Ureter (tissue), 1 donor: ENCODE measurements at regions not wholly inside any gene's neighbourhood (a gene's known extent, or its start where the extent isn't known, plus 50 kb on each side); places are given as distances from the start of the nearest gene placed in this dataset.
A peak's percentile ranks its signal among the peaks of the same experiment; 100 is the strongest.
"Not testable (repeated sequence)": the region's sequence is repeated elsewhere in the genome, so short reads cannot be mapped to it uniquely, and the experiment has no call there.

ENCODE experiments used
- DNase-seq: peaks from one replicate; pipeline ENCODE4 v3.0.0-alpha.2; 2020; ENCODE audit warnings: low spot score
- donor health status: DM: yes; HTN: yes; CAD: no.

DNA sequence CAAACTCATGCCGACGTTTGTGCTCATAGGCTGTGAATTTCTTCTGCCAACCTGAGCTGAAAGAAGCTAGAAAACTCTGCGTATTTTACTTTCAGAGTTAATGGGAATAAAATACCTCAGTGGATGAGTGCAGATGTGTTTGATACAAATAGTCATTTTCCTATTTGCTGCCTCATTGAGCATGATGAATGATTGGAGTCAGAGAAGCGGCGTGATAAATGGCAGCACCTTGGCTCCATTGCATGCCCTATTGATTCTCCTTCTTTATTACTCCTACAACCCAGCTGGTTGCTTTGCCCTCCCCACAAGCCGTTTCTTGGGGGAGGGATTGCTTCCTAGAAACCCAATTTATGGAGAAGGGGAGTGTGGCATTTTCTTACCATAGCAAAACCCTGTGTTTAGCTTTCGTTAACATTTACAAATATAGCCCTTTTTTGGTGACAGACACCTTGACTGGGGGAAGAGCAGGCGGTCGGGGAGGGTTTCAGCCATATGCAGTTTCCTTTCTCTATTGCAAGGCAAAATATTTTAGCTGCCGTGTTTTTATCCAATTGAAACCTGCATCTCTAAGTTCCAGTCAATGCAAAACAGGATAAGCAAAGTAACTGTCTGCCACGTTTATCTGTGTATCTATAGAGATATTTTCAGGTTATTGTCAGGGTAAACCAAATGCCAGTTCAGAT, 93.1 kb upstream of the TBCA start:
- no peak for DNase-seq

DNA sequence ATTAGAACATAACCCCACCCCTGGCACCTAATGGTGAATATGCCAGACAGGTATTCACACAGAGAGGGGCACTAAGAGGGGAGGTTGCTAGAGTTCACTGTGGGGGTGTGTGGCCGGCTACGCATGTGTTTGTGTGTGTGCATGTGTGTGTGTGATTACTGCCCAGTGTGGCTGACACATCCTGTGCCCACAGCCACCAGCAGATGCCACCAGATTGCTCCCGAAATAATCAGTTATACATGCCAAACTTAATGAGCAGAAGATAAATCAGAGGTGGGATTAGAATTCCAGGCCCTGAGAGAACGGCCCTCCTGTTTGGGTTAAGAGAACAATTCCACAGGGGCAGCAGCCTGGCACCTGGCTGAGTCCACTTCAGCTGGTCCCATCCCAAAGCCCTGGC, 91.8 kb upstream of the TBCA start:
- no peak for DNase-seq

DNA sequence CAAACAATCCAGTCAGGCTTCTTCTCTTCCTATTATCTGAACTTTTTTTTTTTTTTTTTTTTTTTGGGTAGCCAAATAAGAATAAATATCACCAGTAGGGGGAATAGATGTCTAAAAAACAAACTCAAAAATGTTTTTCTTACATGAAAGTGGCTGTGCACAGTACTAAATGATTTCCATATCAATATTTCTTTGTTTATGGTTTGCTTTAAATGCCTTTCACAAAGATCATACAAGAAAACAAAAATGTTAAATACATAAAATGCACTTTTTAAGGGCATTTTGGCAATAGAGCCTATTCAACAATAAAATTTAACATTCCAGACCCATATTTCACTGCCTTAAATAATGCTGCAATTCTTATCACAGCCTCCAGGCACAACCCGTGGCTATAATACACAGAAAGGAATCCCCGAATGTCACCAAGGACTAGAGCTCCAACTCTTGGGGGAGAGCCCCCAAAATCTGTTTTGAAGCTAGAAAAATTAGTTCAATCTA, 91.1 kb upstream of the TBCA start:
- DNase-seq: no peak

DNA sequence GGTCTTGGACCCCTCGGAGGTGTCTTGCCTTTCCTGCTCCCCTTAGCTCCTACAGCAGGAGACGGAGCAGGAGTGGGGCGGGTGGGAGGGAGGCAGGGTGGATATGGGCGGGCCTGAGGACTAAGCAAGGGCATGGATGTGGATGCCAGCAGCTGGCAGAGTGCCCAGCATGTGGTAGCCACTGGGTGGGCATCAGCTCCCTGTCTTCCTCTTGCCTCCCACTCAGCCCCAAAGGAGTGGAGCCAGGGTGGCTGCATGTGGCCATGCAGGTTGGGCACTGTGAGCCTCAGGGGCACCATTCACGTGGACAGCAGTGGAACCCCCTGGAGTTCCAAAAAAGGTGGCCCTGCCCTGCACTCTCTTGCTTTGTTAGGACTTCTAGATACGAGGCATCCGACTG, 90.1 kb upstream of the TBCA start:
- DNase-seq: no peak

DNA sequence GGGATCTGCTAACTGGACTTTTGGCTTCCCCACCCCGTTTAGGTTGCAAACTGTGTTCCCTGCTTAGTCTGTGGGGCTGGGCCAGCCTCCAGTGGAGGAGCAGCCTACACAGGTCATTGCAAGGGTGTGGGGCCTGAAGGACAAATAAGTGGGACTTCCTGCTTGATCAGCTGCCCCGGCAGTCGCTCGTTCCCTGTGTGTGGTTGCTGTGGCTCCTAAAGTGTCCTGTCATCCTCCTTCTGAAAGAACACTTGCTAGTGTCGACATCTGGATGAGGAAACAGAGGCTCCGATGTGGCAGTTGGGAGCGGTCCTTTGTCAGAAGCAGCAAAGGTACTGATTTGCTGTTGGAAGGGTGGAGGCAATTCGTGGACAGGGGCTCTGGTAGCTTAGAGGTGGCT, 88.9 kb upstream of the TBCA start:
- DNase-seq: no peak

DNA sequence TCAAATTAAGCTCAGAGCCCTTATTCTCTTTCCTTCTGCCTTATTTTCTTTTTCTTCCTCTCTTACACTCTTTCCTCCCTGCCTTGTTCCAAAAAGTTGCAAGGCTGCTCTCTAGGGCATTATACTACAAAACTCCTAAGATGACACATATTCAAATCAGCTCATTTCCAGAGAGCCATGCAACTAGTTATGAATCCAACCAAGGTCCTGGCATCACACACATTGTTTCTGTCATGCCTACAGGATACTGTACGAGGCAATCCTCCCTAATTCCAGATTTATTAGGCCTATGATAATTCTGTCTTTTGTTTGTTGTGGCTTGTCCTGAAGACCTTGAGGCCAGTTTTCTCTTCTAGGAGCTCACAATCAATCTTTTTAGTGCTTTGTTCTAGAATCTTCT, 87.0 kb upstream of the TBCA start:
- no peak for DNase-seq

DNA sequence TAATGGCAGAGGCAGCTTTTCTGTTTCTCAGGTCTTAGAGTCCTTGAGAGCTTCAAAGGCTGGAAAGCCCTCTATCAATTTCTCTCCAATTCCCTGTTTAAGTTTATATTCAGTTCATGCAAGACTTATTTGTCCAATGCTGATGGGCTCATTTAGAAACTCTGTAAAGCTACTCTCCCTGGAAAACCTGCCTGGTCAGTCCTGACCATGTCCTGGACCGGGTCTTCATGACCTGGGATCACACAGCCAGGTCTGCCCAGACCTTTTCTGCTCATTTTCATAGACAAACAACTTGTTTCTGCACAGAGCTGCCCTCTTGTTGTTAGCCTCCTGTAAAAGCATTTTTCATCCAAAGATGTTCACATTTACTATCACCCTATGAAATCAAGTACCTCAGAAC, 85.4 kb upstream of the TBCA start:
- DNase-seq: no peak

DNA sequence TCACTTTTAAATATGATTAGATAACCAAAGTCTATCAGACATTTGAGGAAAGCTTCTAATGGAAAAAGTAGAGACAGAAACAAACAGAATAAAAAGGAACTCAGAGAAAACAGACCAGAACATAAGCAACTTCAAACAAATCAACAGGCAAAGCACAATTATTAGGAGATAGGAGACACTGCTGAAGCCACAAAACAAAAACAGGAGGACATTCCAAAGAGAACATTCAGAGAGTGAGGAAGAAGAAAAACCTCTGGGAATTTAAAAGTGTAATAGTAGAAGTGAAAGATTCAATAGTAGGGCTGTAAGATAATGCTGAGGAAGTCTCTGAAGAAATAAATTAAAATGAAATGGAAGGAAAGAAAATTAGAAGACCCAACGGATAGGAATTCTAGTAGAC, 83.2 kb upstream of the TBCA start:
- no peak for DNase-seq

DNA sequence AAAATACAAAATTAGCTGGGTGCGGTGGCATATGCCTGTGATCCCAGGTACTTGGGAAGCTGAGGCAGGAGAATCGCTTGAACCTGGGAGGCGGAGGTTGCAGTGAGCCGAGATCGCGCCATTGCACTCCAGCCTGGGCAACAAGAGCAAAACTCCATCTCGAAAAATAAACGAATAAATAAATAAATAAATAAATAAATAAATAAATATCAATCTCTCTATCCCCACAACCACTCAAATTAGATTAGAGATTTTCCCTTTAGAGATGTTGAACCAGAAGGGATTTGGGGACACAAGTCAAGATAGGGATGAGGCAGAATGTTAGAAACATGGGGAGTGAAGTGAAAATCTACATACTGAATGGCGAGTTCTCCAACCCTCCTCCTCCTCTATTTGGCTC, 82.5 kb upstream of the TBCA start:
- not testable (repeated sequence) for DNase-seq

DNA sequence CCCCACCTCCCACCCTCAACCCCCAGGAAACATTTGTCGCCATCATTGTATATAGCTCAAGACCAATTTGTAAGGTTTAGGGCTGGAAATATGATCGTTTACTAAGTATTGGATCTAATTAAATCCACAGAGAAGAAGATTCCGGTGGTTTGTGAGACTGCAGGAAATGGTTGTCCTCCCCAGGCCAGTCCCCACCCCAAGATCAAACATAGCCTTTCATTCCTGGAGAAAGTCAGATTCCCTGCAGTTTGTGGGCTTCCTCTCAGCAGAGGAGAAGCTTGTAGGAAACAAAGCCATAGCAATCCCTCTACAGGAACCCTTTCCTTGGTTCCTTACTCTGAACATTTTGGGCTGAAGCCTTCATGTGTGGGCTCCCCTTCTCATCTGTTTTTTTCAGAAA, 79.2 kb upstream of the TBCA start:
- DNase-seq: no peak

DNA sequence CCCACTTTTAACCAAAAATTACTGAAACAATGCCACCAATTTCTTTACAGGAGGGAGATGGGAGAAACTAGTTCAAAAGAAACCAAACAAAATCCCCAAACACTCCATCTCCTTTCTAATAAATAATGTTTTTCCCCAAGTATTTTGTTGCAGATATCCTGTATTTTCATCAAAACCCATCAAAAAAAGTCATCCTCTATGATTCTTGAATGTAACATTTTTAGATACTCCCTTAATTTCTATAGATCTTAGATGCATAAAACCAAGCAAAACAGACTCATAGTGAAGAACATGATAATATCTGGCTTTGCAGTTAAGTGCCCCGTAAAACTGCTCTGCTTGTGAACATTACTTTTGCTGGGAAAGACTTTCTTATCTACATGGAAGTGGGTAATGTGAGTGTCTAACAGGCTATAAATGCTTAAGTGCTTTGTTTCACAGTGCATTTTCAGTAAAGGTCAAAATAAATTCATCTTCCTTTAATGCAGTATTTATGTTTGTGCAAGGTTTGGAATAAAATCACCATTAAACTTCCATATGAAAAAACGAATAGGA, 77.3 kb upstream of the TBCA start:
- no peak for DNase-seq

DNA sequence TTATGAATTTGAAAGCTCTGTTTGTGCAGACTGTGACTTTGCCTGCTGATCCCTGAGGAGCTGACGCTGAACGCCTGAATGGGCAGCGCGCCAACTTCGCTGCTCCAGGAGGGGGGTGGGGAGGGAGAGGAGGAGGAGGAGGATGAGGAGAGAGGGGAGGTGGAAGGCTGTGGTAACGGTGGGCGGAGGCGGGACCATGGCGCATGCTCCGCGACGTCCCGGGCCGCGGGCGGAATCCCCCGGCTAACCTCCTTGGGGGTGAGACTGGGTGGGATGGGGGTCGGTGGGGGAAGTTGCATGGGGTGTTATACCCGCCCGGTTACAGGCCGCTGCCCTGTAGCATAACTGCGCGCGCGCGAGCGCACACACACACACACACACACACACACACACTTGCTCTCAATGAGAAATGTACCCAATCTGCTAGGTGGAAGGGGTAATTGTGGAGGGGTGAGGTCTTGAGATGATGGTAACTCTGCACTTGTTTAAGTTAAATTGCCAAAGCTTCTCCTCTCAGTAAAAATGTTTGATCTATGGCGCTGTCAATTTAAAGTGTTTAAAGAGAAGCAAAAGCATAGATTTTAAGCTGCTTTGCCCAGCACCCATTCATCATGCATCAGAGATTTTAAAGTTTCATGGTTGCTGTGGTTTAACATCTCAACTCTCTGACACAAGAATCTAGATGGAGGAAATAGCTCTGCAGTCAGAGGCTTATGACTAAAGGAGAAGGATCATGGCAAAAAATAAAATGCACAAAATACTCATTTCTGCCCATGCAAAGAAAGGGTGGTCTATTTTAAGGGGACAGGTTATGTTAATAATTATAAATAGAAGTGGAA, 76.6 kb upstream of the TBCA start:
- DNase-seq: peak; percentile 55

DNA sequence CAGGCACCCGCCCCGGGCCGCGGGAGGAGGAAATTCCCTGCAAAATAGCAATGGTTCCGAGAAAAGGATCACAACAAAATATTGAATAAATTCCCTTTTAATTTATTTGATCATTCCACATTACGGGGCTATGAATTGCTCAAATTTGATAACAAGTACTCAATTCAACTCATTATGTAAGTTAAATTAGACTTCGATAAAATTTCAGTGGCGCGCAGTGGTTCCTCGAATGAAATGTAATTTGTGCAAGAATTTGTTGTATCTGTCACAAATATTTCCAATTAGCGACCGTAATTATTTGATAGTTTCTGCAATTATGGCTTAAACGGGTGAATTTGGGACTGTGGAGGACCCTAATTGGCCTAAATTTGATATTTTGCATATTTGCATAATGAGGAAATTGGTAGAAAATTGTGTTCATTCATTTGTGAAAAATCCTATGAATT, 76.0 kb upstream of the TBCA start:
- DNase-seq: no peak

DNA sequence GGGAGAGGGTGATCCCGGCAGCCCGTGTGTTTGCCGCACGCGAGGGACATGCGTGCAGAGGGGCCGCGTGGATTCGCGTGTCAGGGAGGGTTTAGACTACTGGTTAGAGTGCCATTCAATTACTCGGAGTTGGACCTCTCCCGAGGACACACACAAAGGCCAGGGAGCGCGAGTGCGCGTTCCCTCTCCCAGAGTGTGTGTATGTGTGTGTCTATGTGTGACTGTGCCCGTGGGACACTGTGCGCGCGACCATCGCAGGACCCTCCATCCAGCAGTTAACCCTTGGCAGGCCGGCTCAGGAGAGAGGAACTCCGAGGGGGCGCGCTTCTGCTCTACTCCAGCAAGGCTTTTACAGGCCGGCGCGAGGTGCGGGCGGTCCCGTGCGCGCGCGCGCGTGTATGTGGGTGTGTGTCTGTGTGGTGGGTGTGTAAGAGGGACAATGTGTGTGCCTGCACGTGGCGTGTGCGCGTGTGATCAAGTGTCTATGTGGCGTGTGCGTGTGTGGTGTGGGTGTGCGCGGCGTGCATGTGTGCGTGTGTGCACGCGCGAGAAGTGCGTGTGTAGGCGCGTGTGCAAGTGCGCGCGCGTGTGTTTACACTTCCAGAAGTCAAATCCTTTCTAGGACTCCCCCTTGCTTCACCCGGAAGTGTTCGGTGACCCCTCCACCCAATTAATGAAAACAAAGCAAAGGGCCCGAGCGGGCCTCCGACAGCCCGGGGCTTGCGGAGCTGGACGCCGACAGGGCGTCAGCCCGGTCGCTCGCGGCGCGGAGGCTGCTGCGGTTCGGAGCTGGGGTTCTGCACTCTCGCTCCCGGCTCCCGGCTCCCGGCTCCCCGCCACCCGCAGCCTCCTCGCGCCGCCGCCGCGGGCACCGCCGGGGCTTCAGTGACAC, 75.3 kb upstream of the TBCA start:
- peak; percentile 57 for DNase-seq

DNA sequence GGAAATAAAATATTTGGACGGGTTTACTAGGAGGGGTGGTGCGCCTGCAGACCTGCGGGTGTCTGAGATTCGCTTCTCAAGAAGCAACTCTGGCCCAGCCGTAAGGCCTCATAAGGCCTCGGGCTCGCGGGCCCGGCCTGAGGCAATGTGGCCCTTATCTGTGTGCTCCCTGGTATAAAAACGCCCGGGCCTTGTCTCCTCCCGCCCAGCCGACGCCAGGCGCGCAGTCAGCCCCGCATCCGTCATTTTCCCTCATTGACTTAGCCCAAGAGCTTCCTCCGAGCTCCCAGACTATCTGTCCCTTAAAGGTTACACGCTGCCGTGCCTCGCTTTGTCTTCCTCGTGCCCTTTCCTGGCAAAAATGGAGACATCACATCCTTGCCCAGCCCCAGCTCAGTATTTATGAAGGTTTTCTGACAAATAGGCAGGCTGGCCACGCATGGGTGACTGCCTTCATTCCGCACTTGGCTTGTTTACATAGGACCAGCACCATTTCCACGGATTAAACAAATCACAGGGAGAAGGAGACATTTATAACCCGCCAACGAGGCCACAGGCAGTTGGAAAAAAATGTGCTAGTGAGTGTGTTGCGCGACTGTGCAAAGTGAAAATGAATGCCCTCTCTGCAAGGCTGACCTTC, 74.5 kb upstream of the TBCA start:
- no peak for DNase-seq

DNA sequence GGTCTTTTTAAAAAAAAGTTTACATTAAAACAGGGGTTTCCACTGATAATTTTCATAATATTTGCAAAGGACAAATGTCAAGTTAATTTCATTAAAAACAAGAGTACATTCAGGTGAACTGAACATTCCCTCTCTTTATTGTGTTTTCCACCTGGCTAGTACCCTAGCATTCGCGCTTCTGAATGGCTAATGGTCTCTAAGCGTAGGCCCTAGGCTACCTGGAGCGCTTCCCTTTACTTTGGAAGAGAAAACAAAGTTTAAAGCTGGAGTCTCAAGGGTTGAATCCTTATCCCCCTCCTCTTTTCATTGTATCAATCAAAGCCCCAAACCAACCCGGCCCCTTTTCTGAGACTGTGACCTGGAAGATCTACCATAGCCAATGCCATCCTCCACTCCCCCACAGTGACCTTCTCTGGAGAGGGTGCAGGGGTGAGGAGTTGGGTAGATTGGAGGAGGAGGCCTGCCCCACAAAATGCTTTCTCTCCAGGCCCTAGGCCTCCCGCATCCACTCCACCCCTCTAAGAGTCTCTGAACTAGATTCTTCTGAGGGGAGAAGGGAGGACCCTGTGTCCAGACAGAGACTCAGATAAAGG, 73.3 kb upstream of the TBCA start:
- DNase-seq: no peak

DNA sequence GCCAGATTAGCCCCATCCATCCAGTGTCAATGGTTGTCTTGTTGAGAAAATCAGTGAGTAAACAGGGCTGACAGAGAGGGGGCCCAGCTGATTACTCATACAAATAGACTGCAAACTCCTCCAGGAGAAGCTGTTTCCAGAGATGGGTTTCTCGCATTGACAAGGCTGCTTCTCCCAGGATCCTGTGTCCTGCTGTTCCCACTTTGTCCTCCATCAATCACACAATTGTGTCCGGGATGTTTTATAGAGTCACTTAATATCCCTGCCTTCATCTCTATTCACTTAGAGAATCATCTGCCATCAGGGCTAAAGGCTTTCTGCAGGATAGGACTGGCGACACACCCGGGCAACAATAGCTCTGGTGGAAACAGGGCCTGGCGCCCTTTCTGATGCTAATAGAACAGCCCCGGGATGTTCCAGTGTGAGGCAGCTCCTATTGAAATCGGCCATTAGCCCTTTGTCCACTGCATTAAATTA, 71.7 kb upstream of the TBCA start:
- DNase-seq: no peak

DNA sequence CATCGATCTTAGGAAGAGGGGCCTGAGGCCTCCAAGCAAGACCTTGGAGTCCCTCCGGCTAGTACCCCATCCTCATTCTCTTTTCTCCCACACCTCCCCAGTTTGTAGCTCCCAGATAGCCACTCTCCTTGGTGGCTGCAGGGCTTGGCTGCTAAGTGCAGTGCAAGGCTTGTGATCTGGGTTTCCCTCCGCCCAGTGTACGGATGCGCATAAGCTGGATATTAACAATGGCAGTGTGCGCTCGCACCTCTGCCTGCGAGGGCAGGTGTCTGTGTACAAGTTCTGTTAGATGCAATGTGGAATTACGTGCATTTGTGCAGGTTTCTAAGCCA, 71.0 kb upstream of the TBCA start:
- DNase-seq: no peak

DNA sequence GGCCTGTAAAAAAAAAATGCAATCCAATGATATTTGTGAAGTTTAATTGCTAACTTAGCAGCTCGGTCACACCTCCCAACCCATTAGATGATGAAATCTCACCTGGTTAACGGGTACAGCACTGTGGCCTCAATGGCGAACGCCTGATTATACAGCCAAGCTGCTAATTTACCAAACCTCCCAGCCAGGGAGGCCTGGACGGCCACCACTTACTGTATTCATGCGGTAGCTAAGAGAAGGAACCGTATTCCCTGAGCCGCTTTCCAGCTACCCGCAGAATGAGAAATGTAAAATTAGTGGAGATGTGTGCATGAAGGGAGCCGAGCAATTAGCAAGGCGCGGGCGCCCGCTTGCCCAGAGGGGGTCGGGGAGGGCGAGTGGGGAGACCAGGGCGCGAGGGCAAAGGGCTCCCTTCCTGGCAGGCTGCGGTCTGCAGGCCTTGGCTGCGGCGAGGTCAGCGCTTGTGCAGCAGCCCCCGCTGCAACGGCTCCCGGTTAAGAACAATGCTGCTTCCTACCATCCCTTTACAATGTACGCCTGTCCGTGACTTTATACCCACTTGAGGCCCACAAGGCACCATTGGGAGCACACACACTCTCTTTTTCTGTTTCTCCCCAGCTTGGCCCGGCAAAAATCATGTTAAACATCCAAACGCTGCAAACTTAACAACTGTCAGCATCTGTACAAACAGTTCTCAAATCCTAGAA, 70.4 kb upstream of the TBCA start:
- DNase-seq: no peak

DNA sequence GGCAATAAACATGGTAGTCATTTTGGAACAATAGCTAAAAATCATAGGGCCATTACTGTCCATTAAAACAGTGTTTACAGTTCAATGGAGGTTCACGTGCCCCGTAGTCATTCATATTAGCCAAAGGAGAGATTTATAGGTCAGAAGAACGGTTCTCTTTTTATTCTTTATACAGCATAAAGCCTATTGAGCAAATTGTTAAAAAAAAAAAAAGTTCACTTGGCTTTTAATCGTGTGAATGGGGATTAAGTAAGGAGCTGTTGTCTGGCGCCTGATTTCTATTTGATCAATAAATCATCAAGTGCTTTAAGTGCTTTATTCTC, 69.1 kb upstream of the TBCA start:
- no peak for DNase-seq
